A673 (cell line): ENCODE measurements at regions not wholly inside any gene's neighbourhood (a gene's known extent, or its start where the extent isn't known, plus 50 kb on each side); places are given as distances from the start of the nearest gene placed in this dataset.

Source experiments
- CTCF ChIP-seq: fragments of 300-800, 200-600 bp; sonication (generic); conservative IDR thresholded peaks from 2 replicates; pipeline ENCODE4 v1.5.1; 2017; ENCODE audit warnings: low read depth, mild to moderate bottlenecking, antibody characterized with exemption, low read length, moderate library complexity, mixed read lengths
- EZH2 ChIP-seq: fragments of 200-600 bp; sonication (generic); IDR thresholded peaks from 2 replicates; pipeline ENCODE4 v1.6.1; 2017; ENCODE audit warnings: borderline replicate concordance, low read depth, mild to moderate bottlenecking, mixed read lengths, antibody characterized with exemption, low read length; ENCODE audit not compliant: poor library complexity, severe bottlenecking

- TF ChIP-seq EZH2 = no peak
- no peak for TF ChIP-seq CTCF
Observed at GRCh38 chr12:60191271-60191670, 595.4 kb downstream of the SLC16A7 start.
